ENCODE measurements at regions not wholly inside any gene's neighbourhood (a gene's known extent, or its start where the extent isn't known, plus 50 kb on each side); places are given as distances from the start of the nearest gene placed in this dataset.

DNA sequence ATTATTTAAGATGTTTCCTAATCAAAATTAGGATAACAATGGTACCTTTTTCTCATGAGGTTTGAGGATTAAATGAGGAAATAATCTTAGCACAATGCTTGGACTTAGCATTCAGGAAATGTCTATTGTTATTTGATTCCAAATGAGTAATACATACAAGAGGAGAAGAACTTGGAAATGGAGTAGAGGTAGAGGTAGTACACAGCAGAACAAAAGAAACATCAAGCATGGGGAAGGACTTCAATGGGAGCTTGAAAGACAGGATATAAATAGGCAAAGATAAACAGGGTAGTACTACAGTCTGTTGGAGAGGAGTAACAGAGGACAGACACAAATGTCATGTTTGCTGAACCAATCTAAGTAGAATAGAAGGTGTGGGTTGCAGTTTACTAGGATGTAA is 59.5 kb upstream of the RGS2 start:
- no peak overlapping the region for H3K4me2 ChIP-seq (ENCODE audit: low read length)
- H4K20me1 ChIP-seq (ENCODE audit: insufficient read depth), result no peaks in the 10 kb centered on the region
- no peak overlapping the region for H2AFZ ChIP-seq (ENCODE audit: low read depth, low read length, poor library complexity, severe bottlenecking)
- H3K79me2 ChIP-seq (ENCODE audit: insufficient read depth, low read length), result no peaks in the 10 kb centered on the region
- ChIA-PET POLR2A (no interaction called here), CTCF (no interaction called here), RAD21 (ENCODE audit: low non-redundant PET in 1 of 2, low total read pairs in 2 of 2, uncharacterized antibody in 2 of 2, unreplicated experiment in 2 of 2) (no interaction called here)
- no TSS peak for BruUV-seq (replicated peaks)
- H3K9me3 ChIP-seq (ENCODE audit: control insufficient read depth in 1 of 2, insufficient read depth in 1 of 2, low read depth in 1 of 2, low read length in 2 of 2), result no peaks in the 10 kb centered on the region
- no peak for DNase-seq (ENCODE audit: low read depth, low spot score)
- intact Hi-C loops (cut with micrococcal nuclease), result no loop called here
- no peak for ATAC-seq
- H3K36me3 ChIP-seq (ENCODE audit: control insufficient read depth in 1 of 2, insufficient read depth in 2 of 2, low read length in 2 of 2), result no peaks in the 10 kb centered on the region
- H3K4me1 ChIP-seq (ENCODE audit: control insufficient read depth in 1 of 2, insufficient read depth in 2 of 2, low read length in 2 of 2), result no peaks in the 10 kb centered on the region
- no peaks in the 10 kb centered on the region for H3K9me2 ChIP-seq (ENCODE audit: insufficient read depth)
- H3K9ac ChIP-seq (ENCODE audit: low read length), result no peak overlapping the region
- TF ChIP-seq YY1 (IDR thresholded peaks at IDR 0.05; ENCODE audit: extremely low read depth, insufficient replicate concordance, low read depth, low read length), result no peak
- no peak overlapping the region for H3K4me3 ChIP-seq (replicated peaks in 1 of 2; ENCODE audit: low read depth in 1 of 2, low read length in 2 of 2)
- H3K27ac ChIP-seq (ENCODE audit: low read depth, low read length), result no peak overlapping the region
- no peaks in the 10 kb centered on the region for H3K27me3 ChIP-seq (ENCODE audit: insufficient read depth, low read length)

DNA sequence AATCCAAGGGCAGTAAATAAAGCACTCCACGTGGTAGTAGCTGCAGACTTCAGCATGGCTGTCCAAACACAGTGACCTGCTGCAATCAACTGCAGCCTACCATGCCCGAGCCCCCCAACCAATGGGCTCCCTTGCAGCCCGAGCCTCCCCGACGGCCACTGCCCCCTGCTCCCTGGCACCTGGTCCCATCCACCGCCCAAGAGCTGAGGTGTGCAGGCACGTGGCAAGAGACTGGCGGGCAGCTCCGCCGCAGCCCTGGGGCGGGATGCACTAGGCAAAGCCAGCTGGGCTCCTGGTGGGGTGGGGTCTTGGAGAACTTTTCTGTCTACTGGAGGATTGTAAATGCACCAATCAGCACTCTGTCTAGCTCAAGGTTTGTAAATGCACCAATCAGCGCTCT is 57.6 kb upstream of the RGS2 start:
- Histone ChIP-seq H3K27me3 (ENCODE audit: insufficient read depth, low read length) (no peaks in the 10 kb centered on the region), H3K27ac (ENCODE audit: low read depth, low read length) (no peak overlapping the region), H3K36me3 (ENCODE audit: control insufficient read depth in 1 of 2, insufficient read depth in 2 of 2, low read length in 2 of 2) (no peaks in the 10 kb centered on the region), H3K9me2 (ENCODE audit: insufficient read depth) (no peaks in the 10 kb centered on the region), H3K4me1 (ENCODE audit: control insufficient read depth in 1 of 2, insufficient read depth in 2 of 2, low read length in 2 of 2) (no peaks in the 10 kb centered on the region), H3K4me3 (replicated peaks in 1 of 2; ENCODE audit: low read depth in 1 of 2, low read length in 2 of 2) (no peak overlapping the region), H3K79me2 (ENCODE audit: insufficient read depth, low read length) (no peaks in the 10 kb centered on the region), H2AFZ (ENCODE audit: low read depth, low read length, poor library complexity, severe bottlenecking) (no peak overlapping the region), H3K4me2 (ENCODE audit: low read length) (no peak overlapping the region), H4K20me1 (ENCODE audit: insufficient read depth) (no peaks in the 10 kb centered on the region), H3K9ac (ENCODE audit: low read length) (no peak overlapping the region), H3K9me3 (ENCODE audit: control insufficient read depth in 1 of 2, insufficient read depth in 1 of 2, low read depth in 1 of 2, low read length in 2 of 2) (no peaks in the 10 kb centered on the region)
- RAD21 ChIA-PET (ENCODE audit: low non-redundant PET in 1 of 2, low total read pairs in 2 of 2, uncharacterized antibody in 2 of 2, unreplicated experiment in 2 of 2), result no interaction called here
- TF ChIP-seq, protein P1, sequence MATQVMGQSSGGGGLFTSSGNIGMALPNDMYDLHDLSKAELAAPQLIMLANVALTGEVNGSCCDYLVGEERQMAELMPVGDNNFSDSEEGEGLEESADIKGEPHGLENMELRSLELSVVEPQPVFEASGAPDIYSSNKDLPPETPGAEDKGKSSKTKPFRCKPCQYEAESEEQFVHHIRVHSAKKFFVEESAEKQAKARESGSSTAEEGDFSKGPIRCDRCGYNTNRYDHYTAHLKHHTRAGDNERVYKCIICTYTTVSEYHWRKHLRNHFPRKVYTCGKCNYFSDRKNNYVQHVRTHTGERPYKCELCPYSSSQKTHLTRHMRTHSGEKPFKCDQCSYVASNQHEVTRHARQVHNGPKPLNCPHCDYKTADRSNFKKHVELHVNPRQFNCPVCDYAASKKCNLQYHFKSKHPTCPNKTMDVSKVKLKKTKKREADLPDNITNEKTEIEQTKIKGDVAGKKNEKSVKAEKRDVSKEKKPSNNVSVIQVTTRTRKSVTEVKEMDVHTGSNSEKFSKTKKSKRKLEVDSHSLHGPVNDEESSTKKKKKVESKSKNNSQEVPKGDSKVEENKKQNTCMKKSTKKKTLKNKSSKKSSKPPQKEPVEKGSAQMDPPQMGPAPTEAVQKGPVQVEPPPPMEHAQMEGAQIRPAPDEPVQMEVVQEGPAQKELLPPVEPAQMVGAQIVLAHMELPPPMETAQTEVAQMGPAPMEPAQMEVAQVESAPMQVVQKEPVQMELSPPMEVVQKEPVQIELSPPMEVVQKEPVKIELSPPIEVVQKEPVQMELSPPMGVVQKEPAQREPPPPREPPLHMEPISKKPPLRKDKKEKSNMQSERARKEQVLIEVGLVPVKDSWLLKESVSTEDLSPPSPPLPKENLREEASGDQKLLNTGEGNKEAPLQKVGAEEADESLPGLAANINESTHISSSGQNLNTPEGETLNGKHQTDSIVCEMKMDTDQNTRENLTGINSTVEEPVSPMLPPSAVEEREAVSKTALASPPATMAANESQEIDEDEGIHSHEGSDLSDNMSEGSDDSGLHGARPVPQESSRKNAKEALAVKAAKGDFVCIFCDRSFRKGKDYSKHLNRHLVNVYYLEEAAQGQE (IDR thresholded peaks at IDR 0.05; ENCODE audit: low read depth), result no peak
- TF ChIP-seq, protein P2, sequence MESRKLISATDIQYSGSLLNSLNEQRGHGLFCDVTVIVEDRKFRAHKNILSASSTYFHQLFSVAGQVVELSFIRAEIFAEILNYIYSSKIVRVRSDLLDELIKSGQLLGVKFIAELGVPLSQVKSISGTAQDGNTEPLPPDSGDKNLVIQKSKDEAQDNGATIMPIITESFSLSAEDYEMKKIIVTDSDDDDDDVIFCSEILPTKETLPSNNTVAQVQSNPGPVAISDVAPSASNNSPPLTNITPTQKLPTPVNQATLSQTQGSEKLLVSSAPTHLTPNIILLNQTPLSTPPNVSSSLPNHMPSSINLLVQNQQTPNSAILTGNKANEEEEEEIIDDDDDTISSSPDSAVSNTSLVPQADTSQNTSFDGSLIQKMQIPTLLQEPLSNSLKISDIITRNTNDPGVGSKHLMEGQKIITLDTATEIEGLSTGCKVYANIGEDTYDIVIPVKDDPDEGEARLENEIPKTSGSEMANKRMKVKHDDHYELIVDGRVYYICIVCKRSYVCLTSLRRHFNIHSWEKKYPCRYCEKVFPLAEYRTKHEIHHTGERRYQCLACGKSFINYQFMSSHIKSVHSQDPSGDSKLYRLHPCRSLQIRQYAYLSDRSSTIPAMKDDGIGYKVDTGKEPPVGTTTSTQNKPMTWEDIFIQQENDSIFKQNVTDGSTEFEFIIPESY (IDR thresholded peaks at IDR 0.05; ENCODE audit: extremely low read depth, insufficient replicate concordance, low read length), result no peak
- DNase-seq (ENCODE audit: low read depth, low spot score) (no peak), ATAC-seq (no peak)
- intact Hi-C loops (cut with micrococcal nuclease), result no loop called here
- BruUV-seq (replicated peaks), result no TSS peak
- CTCF ChIA-PET, result no interaction called here
- POLR2A ChIA-PET, result no interaction called here

All from HCT116 (cell line).